HG03066 (cell line): ENCODE measurements at regions not wholly inside any gene's neighbourhood (a gene's known extent, or its start where the extent isn't known, plus 50 kb on each side); places are given as distances from the start of the nearest gene placed in this dataset.

ENCODE experiments used
- ATAC-seq: cut with Tn5 transposase; IDR thresholded peaks from one replicate; pipeline ENCODE4 v1.9.1; 2021; ENCODE audit warnings: low read depth; ENCODE audit not compliant: unreplicated experiment

DNA sequence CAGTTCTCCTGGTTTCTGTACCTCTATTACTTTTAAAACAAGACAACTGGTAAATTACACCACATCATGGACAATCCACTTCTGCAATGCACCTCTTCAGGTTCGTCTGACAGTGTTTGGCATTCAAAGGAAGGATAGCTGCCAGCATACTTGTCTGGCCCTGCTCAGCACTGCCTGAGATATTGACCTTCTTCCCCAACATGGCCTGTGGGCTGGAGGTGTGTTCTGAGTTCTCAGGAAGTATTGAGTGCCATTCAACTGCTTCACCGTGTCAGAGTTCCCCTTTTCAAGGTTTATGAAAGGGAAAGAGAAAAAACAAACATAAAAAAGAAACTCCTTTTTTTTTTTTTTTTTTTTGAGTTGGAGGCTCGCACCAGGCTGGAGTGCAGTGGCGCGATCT lies 267.9 kb upstream of the SASH1 start:
- no peak for ATAC-seq

DNA sequence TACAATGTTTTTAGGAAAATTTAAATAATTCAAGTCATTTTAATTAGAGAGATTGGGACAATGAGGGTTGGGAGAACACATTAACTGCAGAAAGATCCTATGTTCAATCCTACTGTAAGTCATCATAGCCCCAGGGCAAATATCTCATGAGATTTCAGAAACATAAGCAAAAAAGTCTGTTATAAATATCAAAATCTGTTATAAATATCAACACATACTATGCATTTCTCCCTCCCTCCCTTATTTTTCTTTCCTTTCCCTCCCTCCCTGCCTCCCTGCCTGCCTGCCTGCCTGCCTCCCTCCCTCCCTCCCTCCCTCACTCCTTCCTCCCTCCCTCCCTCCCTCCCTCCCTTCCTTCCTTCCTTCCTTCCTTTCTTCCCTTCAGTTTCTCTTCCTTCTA lies 267.3 kb upstream of the SASH1 start:
- ATAC-seq, result no peak

DNA sequence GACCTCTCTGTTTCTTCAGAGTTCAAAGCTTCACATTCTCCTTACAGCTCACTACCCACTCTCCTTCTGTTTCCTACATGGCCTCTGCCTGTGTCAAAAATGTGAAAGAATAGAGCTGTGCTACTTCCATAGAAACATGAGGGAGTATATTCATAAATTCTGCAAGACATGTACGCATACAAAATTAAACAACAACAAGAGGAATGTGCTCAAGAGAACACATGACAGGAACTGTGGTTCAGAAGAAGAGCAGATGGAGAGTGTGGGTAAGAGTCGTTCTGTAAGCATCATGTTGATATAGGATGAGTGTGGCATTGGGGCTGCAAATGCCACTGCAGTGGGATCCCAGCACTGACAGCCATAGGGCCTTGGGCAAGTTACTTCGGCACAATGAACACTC lies 266.6 kb upstream of the SASH1 start:
- no peak for ATAC-seq

DNA sequence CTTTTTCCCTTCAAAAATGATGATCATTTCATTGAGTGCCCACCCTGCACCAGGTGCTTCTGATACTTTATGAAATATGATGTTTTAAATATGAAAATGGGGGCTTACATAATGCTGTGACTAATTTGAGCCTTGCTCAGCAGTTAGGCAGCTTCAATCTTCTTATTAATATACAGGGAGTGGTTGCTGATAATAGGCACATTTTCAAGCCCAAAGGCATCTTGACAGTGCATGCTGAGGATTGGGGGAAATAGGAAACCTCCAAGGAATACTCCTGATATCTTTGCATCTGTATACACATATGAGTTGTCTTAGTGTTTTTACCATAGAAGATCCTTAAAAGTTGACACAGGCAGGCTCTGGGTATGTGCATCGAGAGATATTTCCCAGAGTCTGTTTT lies 262.3 kb upstream of the SASH1 start:
- ATAC-seq, result no peak

GRCh38 chr6:148081076-148081475 lies 261.6 kb upstream of the SASH1 start:
- no peak for ATAC-seq

GRCh38 chr6:148082044-148082443 lies 260.6 kb upstream of the SASH1 start:
- ATAC-seq, result no peak

- ATAC-seq, result no peak
Measured at GRCh38 chr6:148082696-148083095, 259.9 kb upstream of the SASH1 start.

- no peak for ATAC-seq
Measured at GRCh38 chr6:148085631-148086331, 256.9 kb upstream of the SASH1 start.

DNA sequence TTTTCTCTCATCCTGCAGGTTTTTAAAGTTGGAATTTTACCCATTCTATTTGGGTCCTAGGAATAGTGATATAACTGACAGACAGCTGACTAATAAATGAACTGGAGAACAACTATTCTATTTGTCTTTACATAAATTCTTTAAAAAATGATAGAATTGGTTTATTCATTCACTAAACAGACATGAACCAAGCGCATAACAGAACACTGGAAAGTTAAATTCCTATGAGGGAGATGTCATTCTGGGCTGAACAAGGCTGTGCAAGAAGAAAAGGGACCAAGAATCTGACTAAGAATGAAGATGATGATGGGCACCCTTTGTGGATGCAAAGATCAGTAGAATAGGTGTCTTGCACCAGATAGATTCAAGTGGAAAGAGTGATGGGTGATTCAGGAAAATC lies 256.3 kb upstream of the SASH1 start:
- ATAC-seq, result no peak

GRCh38 chr6:148086843-148087242 lies 255.8 kb upstream of the SASH1 start:
- ATAC-seq, result no peak

- no peak for ATAC-seq
Measured at GRCh38 chr6:148087659-148088058, 255.0 kb upstream of the SASH1 start.

- no peak for ATAC-seq
Measured at GRCh38 chr6:148090326-148090725, 252.3 kb upstream of the SASH1 start.

DNA sequence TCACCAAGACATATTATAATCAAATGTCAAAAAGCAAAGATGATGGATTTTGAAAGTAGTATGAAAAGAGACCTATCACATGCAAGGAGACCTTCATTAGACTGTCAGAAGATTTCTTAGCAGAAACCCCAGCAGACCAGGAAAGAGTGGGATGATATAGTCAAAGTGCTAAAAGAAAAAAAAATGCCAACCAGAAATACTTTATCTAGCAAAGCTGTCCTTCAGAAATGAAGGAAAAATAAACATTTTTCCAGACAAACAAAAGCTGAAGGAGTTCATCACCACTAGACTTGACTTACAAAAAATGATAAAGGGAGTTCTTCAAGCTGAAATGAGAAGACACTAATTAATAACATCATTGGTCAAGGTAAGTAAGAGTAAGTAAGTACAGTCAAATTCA lies 251.2 kb upstream of the SASH1 start:
- ATAC-seq, result no peak

DNA sequence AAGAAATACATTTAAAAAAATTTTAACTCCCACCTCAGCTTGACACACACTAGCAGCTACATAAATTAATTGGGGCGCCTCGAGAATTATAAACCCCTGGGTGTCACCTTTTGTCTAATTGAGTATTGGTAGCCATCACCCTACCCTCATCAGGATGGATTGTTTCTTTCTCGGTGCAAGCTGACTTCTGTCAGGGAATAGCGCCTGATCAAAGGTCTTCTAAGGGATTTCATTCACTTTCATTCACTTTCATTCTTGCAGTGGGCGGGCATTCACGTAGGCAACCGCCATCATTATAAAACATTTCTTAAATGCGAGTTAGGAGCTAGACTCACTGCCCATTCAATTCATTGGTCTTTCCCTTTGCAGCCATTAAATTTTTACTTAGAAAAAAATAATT lies 239.2 kb upstream of the SASH1 start:
- ATAC-seq, result no peak

DNA sequence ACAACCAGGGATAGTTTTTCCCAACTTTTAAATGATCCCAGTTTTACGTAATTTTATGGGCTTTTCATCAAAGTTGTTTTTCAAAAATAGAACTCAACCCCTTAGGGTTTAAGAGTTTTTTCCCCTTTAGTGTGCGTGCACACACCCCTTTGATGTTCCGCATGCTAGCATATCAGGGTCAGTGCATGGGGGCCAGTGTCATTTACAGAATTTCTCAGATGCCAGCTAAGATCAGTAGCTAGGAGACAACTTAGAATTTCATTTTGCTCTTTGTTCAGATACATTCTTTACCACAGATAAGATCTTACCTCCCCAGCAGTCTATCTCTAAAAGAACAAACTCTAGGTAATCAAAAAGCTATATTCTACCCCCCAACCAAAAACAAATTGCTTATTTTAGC lies 238.5 kb upstream of the SASH1 start:
- ATAC-seq, result no peak

GRCh38 chr6:148105695-148106094 lies 236.9 kb upstream of the SASH1 start:
- no peak for ATAC-seq

GRCh38 chr6:148107911-148108310 lies 234.7 kb upstream of the SASH1 start:
- no peak for ATAC-seq

- ATAC-seq, result no peak
Measured at GRCh38 chr6:148109732-148110131, 232.9 kb upstream of the SASH1 start.

- ATAC-seq, result no peak
Measured at GRCh38 chr6:148110925-148111324, 231.7 kb upstream of the SASH1 start.

DNA sequence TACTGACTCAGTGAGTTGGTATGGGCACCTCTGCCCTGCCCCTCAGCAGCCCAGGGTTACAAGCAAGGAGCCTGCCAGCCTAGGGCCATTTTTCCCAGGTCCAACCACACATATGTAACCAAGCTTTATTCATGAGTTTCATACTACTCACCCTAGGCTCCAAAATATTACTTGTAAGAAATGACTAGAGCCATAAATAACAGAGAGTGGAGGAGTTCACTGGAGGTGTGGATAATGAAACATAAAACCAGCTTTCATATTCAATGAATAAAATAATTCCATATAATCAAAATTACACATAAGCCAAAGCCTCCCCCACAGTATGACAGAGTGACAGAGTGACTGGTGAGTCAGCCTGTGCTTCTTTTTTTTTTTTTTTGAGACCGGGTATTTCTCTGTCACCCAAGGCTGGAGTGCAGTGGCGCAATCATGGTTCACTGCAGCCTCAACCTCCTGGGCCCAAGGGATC lies 229.8 kb upstream of the SASH1 start:
- no peak for ATAC-seq

GRCh38 chr6:148116001-148116400 lies 226.6 kb upstream of the SASH1 start:
- no peak for ATAC-seq

GRCh38 chr6:148118244-148118643 lies 224.4 kb upstream of the SASH1 start:
- no peak for ATAC-seq
